SU-DHL-6 (cell line): ENCODE measurements at regions not wholly inside any gene's neighbourhood (a gene's known extent, or its start where the extent isn't known, plus 50 kb on each side); places are given as distances from the start of the nearest gene placed in this dataset.

Source experiments
- CTCF ChIP-seq: fragments of 200-600 bp; sonication (generic); IDR thresholded peaks from one replicate; pipeline ENCODE4 v1.5.1; 2017; ENCODE audit warnings: antibody characterized with exemption, mild to moderate bottlenecking, low read length, moderate library complexity; ENCODE audit not compliant: insufficient read depth, poor library complexity, severe bottlenecking
- EZH2phosphoT487 ChIP-seq: fragments of 200-600 bp; sonication (generic), shearing (Covaris generic); conservative IDR thresholded peaks from 2 replicates; pipeline ENCODE4 v1.6.1; 2018; ENCODE audit warnings: mild to moderate bottlenecking, antibody characterized with exemption, low read length, moderate library complexity, mixed read lengths

GRCh38 chr14:82766123-82766522 lies 1232.5 kb upstream of the SEL1L start:
- TF ChIP-seq CTCF (no peak), EZH2phosphoT487 (no peak)
